HFF-Myc (cell line): ENCODE measurements at regions not wholly inside any gene's neighbourhood (a gene's known extent, or its start where the extent isn't known, plus 50 kb on each side); places are given as distances from the start of the nearest gene placed in this dataset.
"Not testable (repeated sequence)": the region's sequence is repeated elsewhere in the genome, so short reads cannot be mapped to it uniquely, and the experiment has no call there.

Experiments
- DNase-seq: peaks from one replicate; pipeline ENCODE4 v3.0.0-alpha.2; 2011; ENCODE audit warnings: low read depth; ENCODE audit errors: extremely low read depth
- H3K4me3 ChIP-seq: replicated peaks from 2 replicates; pipeline ENCODE4 v1.5.1; 2011; ENCODE audit warnings: low read depth, mild to moderate bottlenecking, control low read depth, low read length
- CTCF ChIP-seq: IDR thresholded peaks from 2 replicates; pipeline ENCODE4 v1.5.1; 2012; ENCODE audit warnings: mild to moderate bottlenecking, low read depth, low read length, control low read depth; ENCODE audit errors: missing control alignments

- no peak for DNase-seq
- no peak for TF ChIP-seq CTCF
- no peak overlapping the region for H3K4me3 ChIP-seq
Observed at GRCh38 chr11:127971448-127971847, 615.9 kb downstream of the ETS1 start.

GRCh38 chr11:127966821-127967220 is 620.5 kb downstream of the ETS1 start:
- no peak for DNase-seq
- TF ChIP-seq CTCF = no peak

GRCh38 chr11:127965939-127966668 is 621.3 kb downstream of the ETS1 start:
- DNase-seq = no peak
- TF ChIP-seq CTCF = no peak
- no peak overlapping the region for H3K4me3 ChIP-seq

More at GRCh38 chr11:127966821-127967220, 620.5 kb downstream of the ETS1 start:
- H3K4me3 ChIP-seq = no peak overlapping the region

- no peak overlapping the region for H3K4me3 ChIP-seq
- no peak for TF ChIP-seq CTCF
- DNase-seq = peak; percentile 27
Observed at GRCh38 chr11:127962416-127962815, 624.9 kb downstream of the ETS1 start.

- TF ChIP-seq CTCF = no peak
- H3K4me3 ChIP-seq = no peak overlapping the region
- DNase-seq = no peak
Observed at GRCh38 chr11:127950162-127950561, 637.2 kb downstream of the ETS1 start.

GRCh38 chr11:127943763-127944162 is 643.6 kb downstream of the ETS1 start:
- no peak for TF ChIP-seq CTCF
- H3K4me3 ChIP-seq = no peak overlapping the region
- DNase-seq = no peak

GRCh38 chr11:127943152-127943551 is 644.2 kb downstream of the ETS1 start:
- H3K4me3 ChIP-seq = no peak overlapping the region
- DNase-seq = no peak
- no peak for TF ChIP-seq CTCF

GRCh38 chr11:127941554-127941953 is 645.8 kb downstream of the ETS1 start:
- H3K4me3 ChIP-seq, DNase-seq: not testable (repeated sequence)
